HepG2 (cell line): ENCODE measurements at regions not wholly inside any gene's neighbourhood (a gene's known extent, or its start where the extent isn't known, plus 50 kb on each side); places are given as distances from the start of the nearest gene placed in this dataset.

Experiments
- ATAC-seq: fragments of 200-7000 bp; cut with Tn5 transposase; 3 replicates; pipeline ENCODE4 v1.9.1; 2020; ENCODE audit warnings: mild to moderate bottlenecking, moderate library complexity
- BruUV-seq: library from RNA; stranded (reverse); fragments of 400-500 nt; replicated peaks from 2 replicates; lab custom pipeline; 2021; lab: Mats Ljungman, UMichigan
- CTCF ChIA-PET: fragments of 300-600 bp; formaldehyde crosslinking; extraction: SDS; loops from one replicate; lab custom pipeline; 2021; ENCODE audit warnings: low total read pairs, inconsistent platforms, low intra/inter-chr PET ratio; lab: Yijun Ruan, JAX
- POLR2A ChIA-PET: fragments of 350-600 bp; sonication (Branson Sonifier 250); formaldehyde crosslinking; loops from one replicate; lab custom pipeline; 2020; ENCODE audit warnings: antibody characterized with exemption, inconsistent platforms; lab: Yijun Ruan, JAX
- DNase-seq: peaks from one replicate; pipeline ENCODE4 v3.0.0-alpha.2; 2015; ENCODE audit warnings: low spot score
- FAIRE-seq: peaks from 3 replicates; lab custom pipeline; 2011; peaks lifted over from hg19 to GRCh38; lab: Jason Lieb, UNC
- H2AFZ ChIP-seq: one replicate; pipeline ENCODE4 v1.6.1; 2011; ENCODE audit warnings: low read length, inconsistent platforms
- H3K27ac ChIP-seq: fragments of 300-600 bp; 3 replicates; pipeline ENCODE4 v1.8.0; 2011; ENCODE audit warnings: mixed run types, mild to moderate bottlenecking, mixed read lengths, low read length, inconsistent platforms; ENCODE audit not compliant: insufficient read depth; ENCODE audit errors: extremely low read length
- H3K27me3 ChIP-seq, 2 experiments: fragments of 200-600 bp in 1 of 2; 2 replicates in 1 of 2; 3 replicates in 1 of 2; pipeline versions ENCODE4 v1.6.0 to v1.8.0; 2011; ENCODE audit warnings: low read length in 2 of 2, mild to moderate bottlenecking in 2 of 2, moderate library complexity in 2 of 2, inconsistent platforms in 1 of 2; ENCODE audit not compliant: insufficient read depth in 2 of 2, control insufficient read depth in 1 of 2
- H3K36me3 ChIP-seq, 2 experiments: fragments of 200-600 bp in 1 of 2; replicated peaks in 1 of 2; 2 replicates in 1 of 2; 3 replicates in 1 of 2; pipeline versions ENCODE4 v1.5.1 to v1.8.0; 2011; ENCODE audit warnings: low read length in 2 of 2, inconsistent platforms in 1 of 2; ENCODE audit not compliant: insufficient read depth in 2 of 2, control insufficient read depth in 1 of 2
- H3K4me1 ChIP-seq: 2 replicates; pipeline ENCODE4 v1.5.1; 2012; ENCODE audit warnings: low read length, inconsistent platforms; ENCODE audit not compliant: insufficient read depth
- H3K4me2 ChIP-seq: 2 replicates; pipeline ENCODE4 v1.6.0; 2011; ENCODE audit warnings: low read depth, low read length, inconsistent platforms
- H3K4me3 ChIP-seq, 3 experiments: fragments of 200-600 bp in 1 of 3; sonication (generic), shearing (Covaris generic) in 1 of 3; replicated peaks in 1 of 3; 2 replicates each; pipeline ENCODE4 v1.5.1; 2011 to 2016; ENCODE audit warnings: low read length in 3 of 3, inconsistent platforms in 2 of 3, low read depth in 2 of 3, mild to moderate bottlenecking in 2 of 3, control low read depth in 1 of 3, mixed read lengths in 1 of 3; ENCODE audit not compliant: insufficient read depth in 1 of 3
- H3K79me2 ChIP-seq: one replicate; pipeline ENCODE4 v1.6.1; 2011; ENCODE audit warnings: low read length, inconsistent platforms; ENCODE audit not compliant: insufficient read depth
- H3K9ac ChIP-seq: 2 replicates; pipeline ENCODE4 v1.6.0; 2011; ENCODE audit warnings: mild to moderate bottlenecking, low read depth, low read length, inconsistent platforms; ENCODE audit not compliant: insufficient read depth
- H3K9me3 ChIP-seq: 2 replicates; pipeline ENCODE4 v1.5.1; 2012; ENCODE audit warnings: mild to moderate bottlenecking, low read length
- H4K20me1 ChIP-seq: 2 replicates; pipeline ENCODE4 v1.6.0; 2011; ENCODE audit warnings: inconsistent platforms, mild to moderate bottlenecking, low read length, moderate library complexity; ENCODE audit not compliant: insufficient read depth
- AGO2 ChIP-seq: fragments of 200-400 bp; formaldehyde crosslinking; optimal IDR thresholded peaks from 2 replicates; pipeline ENCODE3; 2017; ENCODE audit warnings: mild to moderate bottlenecking, low read depth, low read length, moderate library complexity
- ATF4 ChIP-seq, 2 experiments: fragments of 450-650 bp in 1 of 2; sonication (generic) in 1 of 2; formaldehyde crosslinking; IDR thresholded peaks; 2 replicates each; pipeline versions ENCODE4 v1.5.0 to v1.8.0; 2020 to 2022; ENCODE audit warnings: mild to moderate bottlenecking in 1 of 2, missing genetic modification reagents in 1 of 2
- CEBPB ChIP-seq: IDR thresholded peaks from 2 replicates; pipeline ENCODE4 v1.6.1; 2011; ENCODE audit warnings: low read depth, low read length, improper control_type of control experiment, borderline replicate concordance
- FOSL2 ChIP-seq: sonication (generic); formaldehyde crosslinking; IDR thresholded peaks from 2 replicates; pipeline ENCODE4 v1.4.0; 2020; ENCODE audit warnings: missing genetic modification reagents
- ISX ChIP-seq: sonication (generic); formaldehyde crosslinking; conservative IDR thresholded peaks from 2 replicates; pipeline ENCODE4 v1.5.0; 2020; ENCODE audit warnings: missing genetic modification reagents
- NFE2 ChIP-seq: sonication (generic); formaldehyde crosslinking; IDR thresholded peaks from 2 replicates; pipeline ENCODE4 v1.4.0; 2020; ENCODE audit warnings: missing genetic modification reagents
- ZNF264 ChIP-seq: sonication (generic); formaldehyde crosslinking; IDR thresholded peaks from 2 replicates; pipeline ENCODE4 v1.4.0; 2020; ENCODE audit warnings: missing genetic modification reagents
- ZNF350 ChIP-seq: sonication (generic); formaldehyde crosslinking; IDR thresholded peaks from 2 replicates; pipeline ENCODE4 v1.4.0; 2020; ENCODE audit warnings: mild to moderate bottlenecking, low read depth, missing genetic modification reagents, borderline replicate concordance
- ZNF746 ChIP-seq: sonication (generic); formaldehyde crosslinking; IDR thresholded peaks from 2 replicates; pipeline ENCODE4 v1.8.0; 2022; ENCODE audit warnings: mild to moderate bottlenecking, missing genetic modification reagents
- ZNF777 ChIP-seq: sonication (generic); formaldehyde crosslinking; IDR thresholded peaks from 2 replicates; pipeline ENCODE4 v1.4.0; 2020; ENCODE audit warnings: missing genetic modification reagents
- WGBS: methylation state at CpG from one replicate; pipeline ENCODE4 v1.1.6; 2017; ENCODE audit warnings: low lambda C conversion rate; 5-methylcytosine and 5-hydroxymethylcytosine counted together
- in situ Hi-C: cut with HindIII; loops from 2 replicates; pipeline ENCODE4 v1.10.0; 2017; ENCODE audit warnings: low pct_unique_long_range_greater_than_20kb; ENCODE audit not compliant: extremely low pct_ligation_motif_present
- intact Hi-C: fragments of 100-400 bp; cut with micrococcal nuclease; formaldehyde crosslinking; loops from one replicate; pipeline ENCODE4 v1.10.0; 2022; ENCODE audit not compliant: unreplicated experiment
- TF ChIP-seq, protein P1 (sequence below): sonication (generic); formaldehyde crosslinking; IDR thresholded peaks from 2 replicates; pipeline ENCODE4 v1.8.0; 2022; ENCODE audit warnings: mild to moderate bottlenecking, missing genetic modification reagents, borderline replicate concordance

DNA sequence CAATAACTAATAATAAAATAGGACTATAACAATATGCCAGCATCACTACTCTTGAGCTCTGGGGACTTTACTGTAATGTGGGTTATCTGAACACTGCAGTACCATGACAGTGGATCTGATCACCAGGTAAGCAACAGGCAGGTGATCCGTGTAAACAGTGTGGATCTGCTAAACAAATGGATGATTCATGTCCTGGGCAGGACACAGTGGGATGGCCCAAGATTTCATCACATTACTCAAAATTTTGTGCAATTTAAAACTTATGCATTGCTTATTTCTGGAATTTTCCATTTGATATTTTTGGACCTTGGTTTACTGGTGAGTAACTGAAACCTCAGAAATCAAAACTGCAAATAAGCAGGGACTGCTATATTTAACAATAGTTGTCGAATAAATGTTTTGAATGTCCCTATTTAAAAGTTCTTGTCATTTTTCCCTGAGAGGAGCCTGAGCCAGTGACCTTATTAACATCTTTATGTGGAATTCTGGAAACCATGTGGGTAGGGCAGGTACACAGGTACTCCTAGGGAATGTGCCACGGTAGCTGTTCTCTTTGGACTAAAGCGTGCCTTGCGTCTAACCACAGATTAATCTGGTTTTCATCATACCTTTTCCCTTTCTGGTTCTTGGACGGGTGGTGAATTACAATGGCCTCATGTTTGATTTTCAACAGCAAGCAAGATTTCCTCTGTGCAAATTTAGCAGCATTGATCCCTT is 214.5 kb upstream of the SASH1 start:
- H4K20me1 ChIP-seq = no peaks in the 10 kb centered on the region
- no peak overlapping the region for H3K9ac ChIP-seq
- H3K79me2 ChIP-seq = no peaks in the 10 kb centered on the region
- DNase-seq (no peak), FAIRE-seq (no peak), ATAC-seq (no peak)
- no peak overlapping the region for H3K27ac ChIP-seq
- no peak overlapping the region for H3K4me3 ChIP-seq
- 48% methylated on average over 6 of the region's 6 CpGs for WGBS
- POLR2A ChIA-PET = no interaction called here
- intact Hi-C loops (no loop called here), in situ Hi-C loops (no loop called here)
- no peaks in the 10 kb centered on the region for H3K4me1 ChIP-seq
- no peaks in the 10 kb centered on the region for H3K36me3 ChIP-seq
- H3K9me3 ChIP-seq = no peaks in the 10 kb centered on the region
- H2AFZ ChIP-seq = no peak overlapping the region
- CTCF ChIA-PET = no interaction called here
- BruUV-seq = no TSS peak
- no peaks in the 10 kb centered on the region for H3K27me3 ChIP-seq
- H3K4me2 ChIP-seq = no peak overlapping the region
- peak in 1 of 2 experiments; percentile 68; a peak in 2 of 4 replicates for TF ChIP-seq ATF4 (CRISPR knock-in tag; IDR thresholded peaks at IDR 0.05)
- TF ChIP-seq CEBPB = peak; percentile 25; the same call in 1 of the 2 replicates
- peak; percentile 86 for TF ChIP-seq FOSL2 (CRISPR knock-in tag)
- TF ChIP-seq ISX (CRISPR knock-in tag) = no peak

DNA sequence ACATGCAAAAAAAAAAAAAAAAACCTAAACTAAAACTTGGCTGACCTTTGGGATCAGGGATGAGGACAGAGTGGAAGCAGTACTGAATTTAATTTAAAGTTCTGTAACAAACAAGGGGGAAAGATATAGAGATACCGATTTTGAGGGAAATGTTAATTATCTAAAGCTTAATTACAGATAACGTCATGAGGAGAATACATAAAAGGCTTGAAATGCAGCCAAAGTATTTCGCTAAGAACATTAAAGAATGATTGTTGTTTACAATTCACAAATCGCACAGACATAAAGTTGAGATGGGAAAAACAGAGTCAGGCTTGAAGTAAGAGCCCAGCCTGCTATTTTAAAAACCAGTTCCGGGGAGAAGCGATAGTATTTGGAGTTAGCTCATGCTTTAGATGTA is 208.0 kb upstream of the SASH1 start:
- H3K27me3 ChIP-seq = peaks cover 0 to 6% of the 10 kb centered on the region in 2 experiments; a peak in 2 of 5 replicates
- no peak overlapping the region for H2AFZ ChIP-seq
- H3K79me2 ChIP-seq = no peaks in the 10 kb centered on the region
- ChIA-PET POLR2A (no interaction called here), CTCF (no interaction called here)
- no peaks in the 10 kb centered on the region for H3K36me3 ChIP-seq
- in situ Hi-C loops = no loop called here
- TF ChIP-seq NFE2 (no peak), ZNF350 (CRISPR knock-in tag) (no peak), ZNF264 (CRISPR knock-in tag) (no peak), AGO2 (no peak), ZNF777 (CRISPR knock-in tag) (no peak), ZNF746 (CRISPR knock-in tag) (no peak)
- TF ChIP-seq, protein P1, sequence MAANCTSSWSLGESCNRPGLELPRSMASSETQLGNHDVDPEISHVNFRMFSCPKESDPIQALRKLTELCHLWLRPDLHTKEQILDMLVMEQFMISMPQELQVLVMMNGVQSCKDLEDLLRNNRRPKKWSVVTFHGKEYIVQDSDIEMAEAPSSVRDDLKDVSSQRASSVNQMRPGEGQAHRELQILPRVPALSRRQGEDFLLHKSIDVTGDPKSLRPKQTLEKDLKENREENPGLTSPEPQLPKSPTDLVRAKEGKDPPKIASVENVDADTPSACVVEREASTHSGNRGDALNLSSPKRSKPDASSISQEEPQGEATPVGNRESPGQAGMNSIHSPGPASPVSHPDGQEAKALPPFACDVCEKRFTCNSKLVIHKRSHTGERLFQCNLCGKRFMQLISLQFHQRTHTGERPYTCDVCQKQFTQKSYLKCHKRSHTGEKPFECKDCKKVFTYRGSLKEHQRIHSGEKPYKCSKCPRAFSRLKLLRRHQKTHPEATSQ (CRISPR knock-in tag) = no peak
- FAIRE-seq (no peak), ATAC-seq (no peak), DNase-seq (no peak)
- H4K20me1 ChIP-seq = no peaks in the 10 kb centered on the region
- peaks cover 10% of the 10 kb centered on the region for H3K9me3 ChIP-seq
- intact Hi-C loops = no loop called here
- no peak overlapping the region for H3K4me3 ChIP-seq
- no peaks in the 10 kb centered on the region for H3K4me1 ChIP-seq
- H3K27ac ChIP-seq = no peak overlapping the region
- no TSS peak for BruUV-seq
- WGBS = 33% methylated on average over 6 of the region's 6 CpGs
- H3K9ac ChIP-seq = no peak overlapping the region
- no peak overlapping the region for H3K4me2 ChIP-seq
